Neutrophil (primary cell): ENCODE measurements at regions not wholly inside any gene's neighbourhood (a gene's known extent, or its start where the extent isn't known, plus 50 kb on each side); places are given as distances from the start of the nearest gene placed in this dataset.
A peak's percentile ranks its signal among the peaks of the same experiment; 100 is the strongest.

Experiments used
- H3K27ac ChIP-seq: fragments of 200-600 bp; sonication (generic); 2 replicates; pipeline ENCODE4 v1.5.1; 2016; ENCODE audit warnings: mild to moderate bottlenecking, moderate library complexity
- H3K27me3 ChIP-seq: fragments of 200-600 bp; sonication (generic); 2 replicates; pipeline ENCODE4 v1.6.0; 2016; ENCODE audit warnings: mild to moderate bottlenecking
- H3K36me3 ChIP-seq: fragments of 200-600 bp; sonication (generic); 2 replicates; pipeline ENCODE4 v1.5.1; 2017
- H3K4me1 ChIP-seq, 2 experiments: fragments of 200-600 bp in 1 of 2; sonication (generic) in 1 of 2; 1 replicate in 1 of 2; 2 replicates in 1 of 2; pipeline versions ENCODE4 v1.5.1 to v1.6.1; 2013 to 2016; ENCODE audit warnings: low read depth in 1 of 2, low read length in 1 of 2, mild to moderate bottlenecking in 1 of 2, moderate library complexity in 1 of 2; ENCODE audit not compliant: control insufficient read depth in 1 of 2, insufficient read depth in 1 of 2
- H3K4me3 ChIP-seq, 2 experiments: fragments of 200-600 bp in 1 of 2; sonication (generic) in 1 of 2; 1 replicate in 1 of 2; 2 replicates in 1 of 2; pipeline ENCODE4 v1.5.1; 2013 to 2016; ENCODE audit warnings: low read depth in 1 of 2, low read length in 1 of 2, mild to moderate bottlenecking in 1 of 2, moderate library complexity in 1 of 2
- H3K9me3 ChIP-seq: fragments of 200-600 bp; sonication (generic); 2 replicates; pipeline ENCODE4 v1.5.1; 2016
- CTCF ChIP-seq: fragments of 200-600 bp; sonication (generic); IDR thresholded peaks from 2 replicates; pipeline ENCODE4 v1.5.1; 2016; ENCODE audit warnings: antibody characterized with exemption

DNA sequence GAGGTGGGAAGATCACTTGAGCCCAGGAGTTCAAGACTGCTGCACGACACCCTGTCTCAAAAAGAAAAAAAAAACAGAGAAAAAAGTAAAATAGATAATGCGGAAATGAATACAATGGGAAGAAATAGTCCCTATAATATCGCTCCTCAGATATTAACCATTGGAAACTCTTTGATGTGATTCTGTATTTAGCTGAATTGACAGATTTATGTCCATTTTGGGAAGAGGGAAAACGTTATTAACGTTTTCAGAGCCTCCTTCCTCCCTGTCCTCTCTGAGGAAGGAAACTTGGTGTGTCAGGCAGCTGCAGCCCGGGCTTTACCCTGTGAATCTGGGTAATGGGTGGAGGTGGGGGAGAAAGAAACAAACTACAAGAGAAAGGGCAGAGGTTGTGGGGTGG lies 61.6 kb upstream of the ECE1 start:
- Histone ChIP-seq H3K36me3 (no peaks in the 10 kb centered on the region), H3K9me3 (no peaks in the 10 kb centered on the region), H3K27ac (no peak overlapping the region), H3K4me3 (no peak overlapping the region), H3K4me1 (peaks cover under 1 to 2% of the 10 kb centered on the region in 2 experiments), H3K27me3 (peaks cover 52% of the 10 kb centered on the region)
- no peak for TF ChIP-seq CTCF

DNA sequence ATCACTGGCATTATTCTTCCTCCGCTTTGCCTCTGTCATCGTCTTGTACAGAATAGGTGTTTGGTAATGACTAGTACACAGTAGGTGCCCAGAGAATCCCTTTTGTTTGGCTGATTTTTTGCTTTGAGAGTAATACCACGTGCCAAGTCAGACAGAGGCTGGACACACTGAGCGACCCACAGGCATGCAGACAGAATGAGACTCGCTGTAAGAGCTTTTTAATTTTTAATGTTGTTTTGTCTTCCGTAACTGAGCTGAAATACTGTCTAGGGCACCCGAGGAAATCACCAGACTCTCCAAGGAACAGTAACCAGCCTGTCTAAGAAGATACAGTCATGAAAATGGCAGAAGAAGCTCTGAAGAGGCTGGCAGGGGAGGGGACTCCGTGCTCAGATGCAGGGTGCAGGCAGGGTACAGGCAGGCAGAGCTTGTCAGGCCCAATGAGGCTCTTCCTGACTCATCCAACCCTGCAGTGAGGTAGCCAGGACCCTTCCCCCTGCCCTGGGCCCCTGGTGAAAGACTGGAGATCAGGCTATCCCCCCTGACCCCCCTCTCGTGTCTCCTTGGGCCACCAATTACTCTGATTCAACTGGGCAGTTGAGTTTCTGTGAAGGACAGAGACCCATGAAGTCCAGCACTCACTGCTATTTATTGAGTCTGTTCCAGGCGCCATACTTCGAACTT lies 60.1 kb upstream of the ECE1 start:
- Histone ChIP-seq H3K27ac (no peak overlapping the region), H3K36me3 (no peaks in the 10 kb centered on the region), H3K27me3 (peaks cover 59% of the 10 kb centered on the region), H3K9me3 (no peaks in the 10 kb centered on the region), H3K4me3 (no peak overlapping the region), H3K4me1 (peaks cover 15 to 16% of the 10 kb centered on the region in 2 experiments)
- no peak for TF ChIP-seq CTCF

- H3K27ac ChIP-seq, result no peak overlapping the region
- peaks cover 16 to 19% of the 10 kb centered on the region in 2 experiments for H3K4me1 ChIP-seq
- H3K4me3 ChIP-seq, result no peak overlapping the region
- no peaks in the 10 kb centered on the region for H3K9me3 ChIP-seq
- no peaks in the 10 kb centered on the region for H3K36me3 ChIP-seq
- H3K27me3 ChIP-seq, result peaks cover 59% of the 10 kb centered on the region
- TF ChIP-seq CTCF, result no peak
Observed at GRCh38 chr1:21349693-21350092, 59.4 kb upstream of the ECE1 start.

GRCh38 chr1:21347072-21347581 lies 56.9 kb upstream of the ECE1 start:
- H3K27me3 ChIP-seq, result peaks cover 58% of the 10 kb centered on the region
- H3K36me3 ChIP-seq, result no peaks in the 10 kb centered on the region
- peaks cover 41 to 44% of the 10 kb centered on the region in 2 experiments for H3K4me1 ChIP-seq
- no peak for TF ChIP-seq CTCF
- no peaks in the 10 kb centered on the region for H3K9me3 ChIP-seq
- no peak overlapping the region for H3K4me3 ChIP-seq
- H3K27ac ChIP-seq, result no peak overlapping the region

- Histone ChIP-seq H3K9me3 (no peaks in the 10 kb centered on the region), H3K27me3 (peaks cover 57% of the 10 kb centered on the region), H3K4me1 (peaks cover 47 to 49% of the 10 kb centered on the region in 2 experiments), H3K36me3 (no peaks in the 10 kb centered on the region), H3K4me3 (peak overlapping the region; percentile 81 to 99), H3K27ac (no peak overlapping the region)
- TF ChIP-seq CTCF, result no peak
Observed at GRCh38 chr1:21346365-21347071, 56.3 kb upstream of the ECE1 start.
